H9 (cell line): ENCODE measurements at regions not wholly inside any gene's neighbourhood (a gene's known extent, or its start where the extent isn't known, plus 50 kb on each side); places are given as distances from the start of the nearest gene placed in this dataset.

ENCODE experiments used
- DNase-seq: peaks from one replicate; pipeline ENCODE4 v3.0.0-alpha.2; 2017
- H2AFZ ChIP-seq: one replicate; pipeline ENCODE4 v1.6.1; 2013; ENCODE audit warnings: mild to moderate bottlenecking, low read length, control low read depth, moderate library complexity
- H2AK5ac ChIP-seq: 2 replicates; pipeline ENCODE4 v1.6.1; 2013; ENCODE audit warnings: low read length, control low read depth, mixed read lengths; ENCODE audit not compliant: insufficient read length
- H2BK120ac ChIP-seq: one replicate; pipeline ENCODE4 v1.6.1; 2013; ENCODE audit warnings: low read depth, mild to moderate bottlenecking, low read length, control low read depth, inconsistent platforms; ENCODE audit not compliant: poor library complexity, severe bottlenecking
- H2BK12ac ChIP-seq: 2 replicates; pipeline ENCODE4 v1.6.1; 2013; ENCODE audit warnings: low read length, control low read depth, mixed read lengths, low read depth; ENCODE audit not compliant: insufficient read length
- H2BK15ac ChIP-seq: 2 replicates; pipeline ENCODE4 v1.6.1; 2013; ENCODE audit warnings: low read depth, low read length, control low read depth
- H2BK20ac ChIP-seq: one replicate; pipeline ENCODE4 v1.6.1; 2013; ENCODE audit warnings: low read depth, mild to moderate bottlenecking, low read length, control low read depth, inconsistent platforms; ENCODE audit not compliant: poor library complexity, severe bottlenecking
- H2BK5ac ChIP-seq: 2 replicates; pipeline ENCODE4 v1.6.1; 2013; ENCODE audit warnings: low read length, control low read depth, mixed read lengths; ENCODE audit not compliant: insufficient read length
- H3K14ac ChIP-seq: 2 replicates; pipeline ENCODE4 v1.6.1; 2013; ENCODE audit warnings: low read length, control low read depth; ENCODE audit not compliant: insufficient read depth
- H3K18ac ChIP-seq: 2 replicates; pipeline ENCODE4 v1.6.1; 2013; ENCODE audit warnings: low read depth, mild to moderate bottlenecking, mixed read lengths, low read length, control low read depth; ENCODE audit not compliant: insufficient read length
- H3K23ac ChIP-seq: 2 replicates; pipeline ENCODE4 v1.6.1; 2013; ENCODE audit warnings: low read length, control low read depth, mixed read lengths, low read depth; ENCODE audit not compliant: insufficient read length
- H3K23me2 ChIP-seq: 2 replicates; pipeline ENCODE4 v1.6.1; 2013; ENCODE audit warnings: low read depth, mild to moderate bottlenecking, mixed read lengths, low read length, control low read depth; ENCODE audit not compliant: insufficient read length, poor library complexity, severe bottlenecking
- H3K27ac ChIP-seq: 2 replicates; pipeline ENCODE4 v1.5.1; 2013; ENCODE audit warnings: low read length, control low read depth, mixed read lengths, low read depth; ENCODE audit not compliant: insufficient read length
- H3K27me3 ChIP-seq: 2 replicates; pipeline ENCODE4 v1.6.1; 2013; ENCODE audit warnings: low read length, control low read depth, inconsistent platforms; ENCODE audit not compliant: insufficient read depth
- H3K4ac ChIP-seq: 2 replicates; pipeline ENCODE4 v1.6.1; 2013; ENCODE audit warnings: low read depth, mild to moderate bottlenecking, control low read depth, inconsistent platforms, low read length, moderate library complexity
- H3K4me1 ChIP-seq: 2 replicates; pipeline ENCODE4 v1.6.1; 2013; ENCODE audit warnings: low read length, control low read depth, inconsistent platforms; ENCODE audit not compliant: insufficient read depth
- H3K4me2 ChIP-seq: 2 replicates; pipeline ENCODE4 v1.6.1; 2013; ENCODE audit warnings: low read length, control low read depth, mixed read lengths; ENCODE audit not compliant: insufficient read length, insufficient read depth
- H3K56ac ChIP-seq: 2 replicates; pipeline ENCODE4 v1.6.1; 2013; ENCODE audit warnings: low read depth, mild to moderate bottlenecking, mixed read lengths, low read length, control low read depth; ENCODE audit not compliant: insufficient read length
- H3K79me1 ChIP-seq: 2 replicates; pipeline ENCODE4 v1.6.1; 2013; ENCODE audit warnings: low read depth, mild to moderate bottlenecking, moderate library complexity, low read length, control low read depth, inconsistent platforms; ENCODE audit not compliant: insufficient read depth, poor library complexity, severe bottlenecking
- H3K79me2 ChIP-seq: 2 replicates; pipeline ENCODE4 v1.6.1; 2013; ENCODE audit warnings: low read length, control low read depth, inconsistent platforms; ENCODE audit not compliant: insufficient read depth
- H3K9ac ChIP-seq: 2 replicates; pipeline ENCODE4 v1.6.1; 2013; ENCODE audit warnings: low read length, control low read depth, mixed read lengths; ENCODE audit not compliant: insufficient read length; ENCODE audit errors: extremely low read depth
- H3K9me3 ChIP-seq: one replicate; pipeline ENCODE4 v1.6.1; 2013; ENCODE audit warnings: low read depth, low read length, inconsistent platforms; ENCODE audit not compliant: control insufficient read depth
- H3T11ph ChIP-seq: one replicate; pipeline ENCODE4 v1.6.1; 2013; ENCODE audit warnings: mild to moderate bottlenecking, low read length, control low read depth, inconsistent platforms
- H4K20me1 ChIP-seq: one replicate; pipeline ENCODE4 v1.6.1; 2013; ENCODE audit not compliant: control insufficient read depth, insufficient read length, insufficient read depth
- H4K5ac ChIP-seq: 2 replicates; pipeline ENCODE4 v1.6.1; 2013; ENCODE audit warnings: low read depth, mild to moderate bottlenecking, mixed read lengths, low read length, control low read depth; ENCODE audit not compliant: insufficient read length
- H4K8ac ChIP-seq: replicated peaks from 2 replicates; pipeline ENCODE4 v1.6.1; 2013; ENCODE audit warnings: low read length, control low read depth, mixed read lengths, low read depth; ENCODE audit not compliant: insufficient read length
- H4K91ac ChIP-seq: 2 replicates; pipeline ENCODE4 v1.6.1; 2013; ENCODE audit warnings: low read depth, mild to moderate bottlenecking, moderate library complexity, mixed read lengths, low read length, control low read depth; ENCODE audit not compliant: insufficient read length
- H3K27ac Mint-ChIP-seq, 3 experiments: 2 replicates in 2 of 3; 3 replicates in 1 of 3; pipeline ENCODE4 v1.8.0; 2020 to 2021; ENCODE audit warnings: mixed read lengths in 3 of 3, mild to moderate bottlenecking in 1 of 3, moderate library complexity in 1 of 3
- H3K27me3 Mint-ChIP-seq: 2 replicates; pipeline ENCODE4 v1.8.0; 2021; ENCODE audit warnings: low read depth, mild to moderate bottlenecking, moderate library complexity, mixed read lengths
- H3K36me3 Mint-ChIP-seq, 3 experiments: 2 replicates in 2 of 3; 3 replicates in 1 of 3; pipeline ENCODE4 v1.8.0; 2020 to 2021; ENCODE audit warnings: low read depth in 3 of 3, mixed read lengths in 3 of 3; ENCODE audit not compliant: insufficient read depth in 1 of 3
- H3K4me1 Mint-ChIP-seq, 2 experiments: 2 replicates each; pipeline ENCODE4 v1.8.0; 2020; ENCODE audit warnings: mixed read lengths in 2 of 2
- H3K4me3 Mint-ChIP-seq, 2 experiments: 2 replicates in 1 of 2; 3 replicates in 1 of 2; pipeline ENCODE4 v1.8.0; 2020 to 2021; ENCODE audit warnings: mild to moderate bottlenecking in 2 of 2, mixed read lengths in 2 of 2, moderate library complexity in 1 of 2
- H3K9me3 Mint-ChIP-seq, 2 experiments: 2 replicates in 1 of 2; 3 replicates in 1 of 2; pipeline ENCODE4 v1.8.0; 2020; ENCODE audit warnings: mild to moderate bottlenecking in 2 of 2, mixed read lengths in 2 of 2, moderate library complexity in 1 of 2
- CTCF ChIP-seq: fragments of 200-600 bp; sonication (generic); conservative IDR thresholded peaks from 3 replicates; pipeline ENCODE4 v1.8.0; 2021; ENCODE audit warnings: antibody characterized with exemption, mild to moderate bottlenecking
- WGBS: extraction: QIAGEN DNeasy Blood & Tissue Kit; methylation state at CpG from one replicate; pipeline ENCODE4 v1.1.7; 2013; ENCODE audit warnings: missing lambda C conversion rate, low lambda C conversion rate, mixed read lengths; ENCODE audit not compliant: insufficient read length; ENCODE audit errors: extremely low coverage; 5-methylcytosine and 5-hydroxymethylcytosine counted together

- no peak overlapping the region for H3K27ac Mint-ChIP-seq
- Histone ChIP-seq H4K5ac (no peak overlapping the region), H4K20me1 (no peaks in the 10 kb centered on the region), H3K79me2 (peaks cover 8% of the 10 kb centered on the region; the same call in 1 of the 2 replicates), H3K4ac (no peak overlapping the region), H3K4me1 (no peaks in the 10 kb centered on the region; the same call in 1 of the 2 replicates), H3K23ac (no peak overlapping the region), H2BK15ac (no peak overlapping the region), H4K91ac (no peak overlapping the region), H3K9ac (no peak overlapping the region), H2BK20ac (no peak overlapping the region), H3K79me1 (peaks cover 7% of the 10 kb centered on the region), H3K23me2 (no peaks in the 10 kb centered on the region), H3K9me3 (peaks cover 9% of the 10 kb centered on the region), H2BK12ac (no peak overlapping the region), H2BK5ac (no peak overlapping the region), H2AK5ac (no peak overlapping the region), H2BK120ac (no peak overlapping the region), H3T11ph (no peak overlapping the region), H3K4me2 (no peak overlapping the region), H2AFZ (no peak overlapping the region), H3K27me3 (no peaks in the 10 kb centered on the region), H3K56ac (no peak overlapping the region), H3K14ac (no peak overlapping the region), H4K8ac (no peak overlapping the region), H3K18ac (no peak overlapping the region), H3K27ac (no peak overlapping the region)
- WGBS, result no CpG with 5 or more reads among the region's 1 CpG
- no peak for DNase-seq
- peaks cover 21 to 33% of the 10 kb centered on the region in 2 experiments for H3K9me3 Mint-ChIP-seq
- TF ChIP-seq CTCF, result no peak
- no peak overlapping the region for H3K4me3 Mint-ChIP-seq
- H3K36me3 Mint-ChIP-seq, result peaks cover 26 to 48% (median 28%) of the 10 kb centered on the region in 3 experiments
- no peaks in the 10 kb centered on the region for H3K27me3 Mint-ChIP-seq
- peaks cover 0 to 11% of the 10 kb centered on the region in 2 experiments; a peak in 1 of 4 replicates for H3K4me1 Mint-ChIP-seq
Observed at GRCh38 chrX:94655180-94655579, 981.2 kb downstream of the FAM133A start.
